ENCODE measurements at regions not wholly inside any gene's neighbourhood (a gene's known extent, or its start where the extent isn't known, plus 50 kb on each side); places are given as distances from the start of the nearest gene placed in this dataset.

DNA sequence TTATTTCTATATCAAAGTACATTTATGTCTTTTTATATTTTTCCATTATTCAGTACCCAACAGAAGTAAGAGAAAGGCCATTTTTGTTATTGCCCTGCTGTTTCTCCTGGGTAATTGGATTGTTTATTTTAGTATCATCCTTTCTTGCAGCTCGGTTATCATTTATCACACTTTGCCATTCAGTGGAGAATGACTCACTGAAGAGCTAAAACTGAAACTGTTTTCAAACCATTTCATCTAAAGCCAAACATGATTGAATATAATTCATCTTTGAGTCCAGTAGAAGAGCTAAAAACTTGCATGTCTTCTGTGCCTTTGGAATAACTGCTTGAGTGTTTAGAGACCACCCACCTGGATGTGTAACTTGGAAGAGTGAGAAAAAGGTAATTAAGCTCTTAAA, 139.5 kb upstream of the PRDM9 start (continued):
- TF ChIP-seq, protein P1, sequence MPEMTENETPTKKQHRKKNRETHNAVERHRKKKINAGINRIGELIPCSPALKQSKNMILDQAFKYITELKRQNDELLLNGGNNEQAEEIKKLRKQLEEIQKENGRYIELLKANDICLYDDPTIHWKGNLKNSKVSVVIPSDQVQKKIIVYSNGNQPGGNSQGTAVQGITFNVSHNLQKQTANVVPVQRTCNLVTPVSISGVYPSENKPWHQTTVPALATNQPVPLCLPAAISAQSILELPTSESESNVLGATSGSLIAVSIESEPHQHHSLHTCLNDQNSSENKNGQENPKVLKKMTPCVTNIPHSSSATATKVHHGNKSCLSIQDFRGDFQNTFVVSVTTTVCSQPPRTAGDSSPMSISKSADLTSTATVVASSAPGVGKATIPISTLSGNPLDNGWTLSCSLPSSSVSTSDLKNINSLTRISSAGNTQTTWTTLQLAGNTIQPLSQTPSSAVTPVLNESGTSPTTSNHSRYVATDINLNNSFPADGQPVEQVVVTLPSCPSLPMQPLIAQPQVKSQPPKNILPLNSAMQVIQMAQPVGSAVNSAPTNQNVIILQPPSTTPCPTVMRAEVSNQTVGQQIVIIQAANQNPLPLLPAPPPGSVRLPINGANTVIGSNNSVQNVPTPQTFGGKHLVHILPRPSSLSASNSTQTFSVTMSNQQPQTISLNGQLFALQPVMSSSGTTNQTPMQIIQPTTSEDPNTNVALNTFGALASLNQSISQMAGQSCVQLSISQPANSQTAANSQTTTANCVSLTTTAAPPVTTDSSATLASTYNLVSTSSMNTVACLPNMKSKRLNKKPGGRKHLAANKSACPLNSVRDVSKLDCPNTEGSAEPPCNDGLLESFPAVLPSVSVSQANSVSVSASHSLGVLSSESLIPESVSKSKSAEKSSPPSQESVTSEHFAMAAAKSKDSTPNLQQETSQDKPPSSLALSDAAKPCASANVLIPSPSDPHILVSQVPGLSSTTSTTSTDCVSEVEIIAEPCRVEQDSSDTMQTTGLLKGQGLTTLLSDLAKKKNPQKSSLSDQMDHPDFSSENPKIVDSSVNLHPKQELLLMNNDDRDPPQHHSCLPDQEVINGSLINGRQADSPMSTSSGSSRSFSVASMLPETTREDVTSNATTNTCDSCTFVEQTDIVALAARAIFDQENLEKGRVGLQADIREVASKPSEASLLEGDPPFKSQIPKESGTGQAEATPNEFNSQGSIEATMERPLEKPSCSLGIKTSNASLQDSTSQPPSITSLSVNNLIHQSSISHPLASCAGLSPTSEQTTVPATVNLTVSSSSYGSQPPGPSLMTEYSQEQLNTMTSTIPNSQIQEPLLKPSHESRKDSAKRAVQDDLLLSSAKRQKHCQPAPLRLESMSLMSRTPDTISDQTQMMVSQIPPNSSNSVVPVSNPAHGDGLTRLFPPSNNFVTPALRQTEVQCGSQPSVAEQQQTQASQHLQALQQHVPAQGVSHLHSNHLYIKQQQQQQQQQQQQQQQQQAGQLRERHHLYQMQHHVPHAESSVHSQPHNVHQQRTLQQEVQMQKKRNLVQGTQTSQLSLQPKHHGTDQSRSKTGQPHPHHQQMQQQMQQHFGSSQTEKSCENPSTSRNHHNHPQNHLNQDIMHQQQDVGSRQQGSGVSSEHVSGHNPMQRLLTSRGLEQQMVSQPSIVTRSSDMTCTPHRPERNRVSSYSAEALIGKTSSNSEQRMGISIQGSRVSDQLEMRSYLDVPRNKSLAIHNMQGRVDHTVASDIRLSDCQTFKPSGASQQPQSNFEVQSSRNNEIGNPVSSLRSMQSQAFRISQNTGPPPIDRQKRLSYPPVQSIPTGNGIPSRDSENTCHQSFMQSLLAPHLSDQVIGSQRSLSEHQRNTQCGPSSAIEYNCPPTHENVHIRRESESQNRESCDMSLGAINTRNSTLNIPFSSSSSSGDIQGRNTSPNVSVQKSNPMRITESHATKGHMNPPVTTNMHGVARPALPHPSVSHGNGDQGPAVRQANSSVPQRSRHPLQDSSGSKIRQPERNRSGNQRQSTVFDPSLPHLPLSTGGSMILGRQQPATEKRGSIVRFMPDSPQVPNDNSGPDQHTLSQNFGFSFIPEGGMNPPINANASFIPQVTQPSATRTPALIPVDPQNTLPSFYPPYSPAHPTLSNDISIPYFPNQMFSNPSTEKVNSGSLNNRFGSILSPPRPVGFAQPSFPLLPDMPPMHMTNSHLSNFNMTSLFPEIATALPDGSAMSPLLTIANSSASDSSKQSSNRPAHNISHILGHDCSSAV (CRISPR knock-in tag; IDR thresholded peaks at IDR 0.05; ENCODE audit: borderline replicate concordance) = no peak
- TF ChIP-seq AGO2 (optimal IDR thresholded peaks at IDR 0.05; ENCODE audit: low read depth, low read length) = no peak
- TF ChIP-seq, protein P2, sequence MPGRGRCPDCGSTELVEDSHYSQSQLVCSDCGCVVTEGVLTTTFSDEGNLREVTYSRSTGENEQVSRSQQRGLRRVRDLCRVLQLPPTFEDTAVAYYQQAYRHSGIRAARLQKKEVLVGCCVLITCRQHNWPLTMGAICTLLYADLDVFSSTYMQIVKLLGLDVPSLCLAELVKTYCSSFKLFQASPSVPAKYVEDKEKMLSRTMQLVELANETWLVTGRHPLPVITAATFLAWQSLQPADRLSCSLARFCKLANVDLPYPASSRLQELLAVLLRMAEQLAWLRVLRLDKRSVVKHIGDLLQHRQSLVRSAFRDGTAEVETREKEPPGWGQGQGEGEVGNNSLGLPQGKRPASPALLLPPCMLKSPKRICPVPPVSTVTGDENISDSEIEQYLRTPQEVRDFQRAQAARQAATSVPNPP (CRISPR knock-in tag; IDR thresholded peaks at IDR 0.05) = no peak
- TF ChIP-seq CEBPB (IDR thresholded peaks at IDR 0.05; ENCODE audit: borderline replicate concordance, low read depth, low read length) = no peak
- TF ChIP-seq, protein P3, sequence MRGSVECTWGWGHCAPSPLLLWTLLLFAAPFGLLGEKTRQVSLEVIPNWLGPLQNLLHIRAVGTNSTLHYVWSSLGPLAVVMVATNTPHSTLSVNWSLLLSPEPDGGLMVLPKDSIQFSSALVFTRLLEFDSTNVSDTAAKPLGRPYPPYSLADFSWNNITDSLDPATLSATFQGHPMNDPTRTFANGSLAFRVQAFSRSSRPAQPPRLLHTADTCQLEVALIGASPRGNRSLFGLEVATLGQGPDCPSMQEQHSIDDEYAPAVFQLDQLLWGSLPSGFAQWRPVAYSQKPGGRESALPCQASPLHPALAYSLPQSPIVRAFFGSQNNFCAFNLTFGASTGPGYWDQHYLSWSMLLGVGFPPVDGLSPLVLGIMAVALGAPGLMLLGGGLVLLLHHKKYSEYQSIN (CRISPR knock-in tag; IDR thresholded peaks at IDR 0.05; ENCODE audit: borderline replicate concordance) = no peak
- TF ChIP-seq ZFP82 (CRISPR knock-in tag; IDR thresholded peaks at IDR 0.05; ENCODE audit: borderline replicate concordance) = no peak
- no peak for TF ChIP-seq TEAD3 (CRISPR knock-in tag; optimal IDR thresholded peaks at IDR 0.05; ENCODE audit: borderline replicate concordance)

Data from HepG2 (cell line).